NCI-H1436 (cell line): ENCODE measurements at regions not wholly inside any gene's neighbourhood (a gene's known extent, or its start where the extent isn't known, plus 50 kb on each side); places are given as distances from the start of the nearest gene placed in this dataset.
A peak's percentile ranks its signal among the peaks of the same experiment; 100 is the strongest.

Experiments
- DNase-seq: peaks from one replicate; lab custom pipeline; 2025; lab: John Stamatoyannopoulos, UW

DNA sequence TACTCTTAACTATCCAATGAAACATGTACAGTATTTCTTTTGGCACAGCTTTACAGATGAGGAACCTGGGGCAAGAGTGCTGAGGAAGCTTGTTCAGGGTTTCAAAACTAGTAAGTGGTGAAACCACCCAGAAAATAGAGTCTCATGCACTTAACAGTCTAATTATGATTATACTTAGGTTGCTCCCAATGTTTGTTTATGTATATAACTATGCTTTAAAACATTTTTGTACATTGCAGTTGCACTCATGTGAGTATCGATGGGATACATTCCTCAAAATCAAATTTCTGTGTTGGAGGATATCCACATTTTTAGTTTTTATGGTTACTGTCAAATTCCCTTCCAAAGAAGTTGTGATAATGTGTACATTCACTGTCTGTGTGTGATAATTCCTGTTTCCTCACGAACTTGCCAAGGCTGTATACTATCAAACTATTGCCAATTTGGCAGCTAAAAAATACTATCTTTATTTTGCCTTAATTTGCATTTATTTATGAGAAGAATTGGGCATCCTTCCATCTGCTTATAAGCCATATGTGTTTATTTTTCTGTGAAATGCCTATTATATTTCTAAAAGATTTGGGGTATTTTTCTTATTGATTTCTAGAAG, 143.9 kb upstream of the SSTR1 start:
- DNase-seq, result no peak

DNA sequence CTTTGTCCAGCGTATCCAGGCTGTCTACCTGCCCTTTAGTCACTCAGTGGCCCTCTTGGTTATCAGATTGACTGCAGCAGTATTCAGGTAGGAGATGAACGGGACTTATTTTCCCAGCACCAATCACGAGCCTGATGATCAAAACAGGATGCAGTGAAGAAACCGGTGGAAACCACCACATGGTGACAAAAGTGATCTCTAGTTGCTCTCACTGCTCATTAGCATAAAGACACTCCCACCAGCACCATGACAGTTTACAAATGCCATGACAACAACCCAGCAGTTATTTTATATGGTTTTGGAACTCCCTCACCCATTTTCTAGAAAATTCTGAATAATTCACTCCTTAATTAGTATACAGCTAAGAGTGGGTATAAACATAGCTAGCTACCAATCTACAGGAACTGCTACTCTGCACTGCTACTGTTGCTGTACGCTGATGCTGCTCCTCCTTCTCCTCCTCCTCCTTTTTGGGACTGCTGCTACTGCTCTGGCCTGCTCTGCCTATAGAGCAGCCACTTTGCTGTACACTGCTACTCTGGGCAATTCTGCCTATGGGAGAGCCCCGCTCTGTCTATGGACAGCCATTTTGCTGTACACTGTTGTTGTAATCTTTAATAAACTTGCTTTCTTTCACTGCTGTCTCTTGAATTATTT, 142.5 kb upstream of the SSTR1 start:
- no peak for DNase-seq

DNA sequence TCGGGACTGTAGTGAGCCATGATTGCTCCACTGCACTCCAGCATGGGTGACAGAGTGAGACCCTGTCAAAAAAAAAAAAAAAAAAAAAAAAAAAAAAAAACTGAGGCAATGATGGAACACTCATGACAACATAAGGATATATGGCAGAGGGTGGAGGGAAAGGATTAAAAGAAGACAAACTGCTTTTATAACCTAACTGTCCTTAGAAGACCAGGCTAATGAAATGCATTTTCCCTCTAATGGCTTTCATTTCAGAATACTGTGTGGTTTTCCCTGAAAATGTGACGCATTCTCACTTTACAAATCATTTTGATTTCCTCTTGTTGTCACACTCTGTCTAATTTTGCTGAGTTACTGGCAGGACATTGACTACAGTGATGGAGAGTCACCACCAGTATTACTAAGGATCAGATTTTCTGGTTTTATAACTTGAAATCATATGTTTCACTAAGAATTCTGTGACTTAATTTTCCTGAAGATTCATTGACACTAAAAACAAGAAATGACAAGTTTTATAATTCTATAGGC, 137.6 kb upstream of the SSTR1 start:
- DNase-seq, result no peak

DNA sequence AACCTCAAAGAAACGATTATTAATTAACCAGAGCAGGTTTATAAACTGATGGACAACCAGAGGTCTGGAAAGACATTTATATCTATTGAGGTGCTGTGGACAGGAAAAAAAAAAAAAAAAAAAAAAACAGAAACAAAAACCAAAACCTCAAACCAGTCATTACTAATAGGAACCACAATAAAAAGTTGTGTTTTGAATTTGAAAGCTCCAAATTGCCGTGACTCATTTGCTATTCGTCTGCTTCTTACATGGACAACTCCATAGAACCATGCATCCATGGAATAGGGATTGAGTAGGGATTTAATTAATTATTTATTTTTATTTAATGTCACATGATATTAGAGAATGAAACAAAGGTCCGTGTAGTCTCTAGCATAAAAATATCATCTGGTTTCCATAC, 134.1 kb upstream of the SSTR1 start:
- DNase-seq, result no peak

DNA sequence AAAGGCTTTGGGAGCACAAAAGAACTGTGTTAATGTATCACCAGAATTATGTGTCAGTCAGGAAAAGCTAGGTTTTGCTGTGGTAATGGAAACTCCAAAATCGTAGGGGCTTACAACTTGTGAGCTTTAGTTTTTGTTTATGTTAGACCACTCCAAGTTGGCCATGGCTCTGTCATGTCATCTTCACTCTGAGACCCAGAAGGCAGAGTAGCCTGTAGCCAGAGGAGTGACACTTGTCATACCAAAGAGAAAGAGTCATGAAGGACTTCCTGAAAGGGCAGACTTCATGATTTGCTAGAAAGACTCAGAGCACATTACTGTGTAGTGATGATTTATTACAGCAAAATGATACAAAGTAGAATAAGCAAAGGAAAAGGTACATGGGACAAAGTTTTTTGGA, 133.6 kb upstream of the SSTR1 start:
- no peak for DNase-seq

DNA sequence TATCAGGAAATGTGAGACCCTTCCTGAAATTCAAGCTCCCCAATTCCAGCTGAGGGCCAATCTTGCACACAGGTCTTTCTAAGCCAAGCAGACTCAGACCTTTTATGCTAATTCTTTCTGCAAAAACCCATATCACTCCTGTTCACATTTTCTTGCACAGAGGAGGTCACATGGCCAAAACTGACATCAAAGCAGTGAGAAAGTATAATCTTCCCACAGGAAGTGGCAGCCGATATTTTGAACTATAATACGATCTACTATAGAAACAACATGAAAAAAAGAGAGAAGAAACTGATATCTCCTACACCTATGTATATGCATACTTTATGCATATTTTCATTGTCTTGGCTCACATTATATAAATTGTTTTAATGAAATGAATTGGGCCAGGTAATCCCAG, 132.9 kb upstream of the SSTR1 start:
- no peak for DNase-seq

DNA sequence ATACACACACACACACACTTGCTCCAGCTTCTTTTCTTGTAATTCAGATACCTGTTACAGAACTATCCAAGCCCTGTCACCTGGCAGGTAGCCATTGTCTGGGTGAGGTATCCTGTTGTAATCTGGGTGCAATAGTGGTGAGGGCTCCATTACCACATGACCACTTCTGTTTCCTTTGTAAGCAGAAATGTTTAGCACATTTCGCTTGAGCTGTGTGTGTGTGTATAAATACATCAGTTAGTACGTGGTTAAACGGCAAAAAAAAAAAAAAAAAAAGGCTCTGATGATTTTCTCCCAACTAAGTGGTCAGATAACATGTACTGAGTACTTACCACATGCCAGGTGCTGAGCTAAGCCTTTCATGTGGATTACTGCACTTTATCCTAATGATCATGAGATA, 129.3 kb upstream of the SSTR1 start:
- DNase-seq, result no peak

DNA sequence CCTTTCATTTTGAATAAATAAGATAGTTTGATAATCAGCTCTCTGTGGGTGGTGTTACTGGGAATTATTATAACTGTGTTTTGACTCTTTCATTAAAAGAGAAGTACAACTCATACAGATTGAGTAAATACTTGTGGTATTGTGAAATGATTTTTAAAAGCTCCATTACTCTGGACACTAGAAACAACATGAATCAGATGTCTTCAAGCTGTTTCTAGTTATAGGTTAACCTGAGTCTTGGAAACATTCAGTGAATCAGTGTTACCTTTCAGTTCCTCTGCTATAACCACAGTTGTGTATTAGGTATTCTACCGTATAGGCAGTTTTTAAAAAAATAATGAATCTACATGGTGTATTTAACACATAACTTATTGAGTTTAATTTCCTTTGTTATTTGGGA, 128.4 kb upstream of the SSTR1 start:
- DNase-seq, result no peak

DNA sequence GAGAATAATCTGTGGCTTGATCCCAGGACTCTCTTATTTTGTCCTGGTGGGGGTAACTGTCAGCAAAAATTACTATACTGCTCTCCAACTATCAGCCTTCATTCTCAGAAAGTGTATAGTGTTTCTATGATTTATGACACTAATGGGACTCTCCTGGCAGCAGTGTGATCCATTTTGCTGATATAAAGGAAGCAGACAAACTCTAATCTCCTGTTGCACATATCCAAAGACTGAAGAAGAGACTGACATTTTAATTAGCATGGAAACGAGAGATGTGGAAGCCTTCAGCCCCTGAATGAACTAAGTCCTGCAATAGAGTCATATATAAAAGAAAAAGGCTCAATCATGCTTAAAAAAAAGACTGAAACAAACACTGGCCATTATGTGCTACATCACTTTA, 127.8 kb upstream of the SSTR1 start:
- DNase-seq, result no peak

DNA sequence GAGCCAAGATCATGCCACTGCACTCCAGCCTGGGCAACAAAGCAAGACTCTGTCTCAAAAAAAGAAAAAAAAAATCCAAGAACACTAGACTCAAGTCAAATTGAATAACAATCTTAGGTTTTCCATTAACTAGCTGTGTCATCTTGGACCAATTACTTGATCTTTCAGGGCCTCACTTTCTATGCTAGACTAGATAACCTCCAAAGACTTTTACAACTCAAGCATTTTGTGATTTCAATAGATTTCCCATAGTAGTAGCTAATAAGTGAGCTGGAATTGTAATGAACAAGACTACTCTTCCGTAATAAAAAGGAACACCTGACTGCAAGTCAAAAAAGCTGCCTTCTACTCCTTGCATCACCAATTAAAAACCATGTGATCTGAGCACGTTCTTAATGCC, 127.0 kb upstream of the SSTR1 start:
- no peak for DNase-seq

DNA sequence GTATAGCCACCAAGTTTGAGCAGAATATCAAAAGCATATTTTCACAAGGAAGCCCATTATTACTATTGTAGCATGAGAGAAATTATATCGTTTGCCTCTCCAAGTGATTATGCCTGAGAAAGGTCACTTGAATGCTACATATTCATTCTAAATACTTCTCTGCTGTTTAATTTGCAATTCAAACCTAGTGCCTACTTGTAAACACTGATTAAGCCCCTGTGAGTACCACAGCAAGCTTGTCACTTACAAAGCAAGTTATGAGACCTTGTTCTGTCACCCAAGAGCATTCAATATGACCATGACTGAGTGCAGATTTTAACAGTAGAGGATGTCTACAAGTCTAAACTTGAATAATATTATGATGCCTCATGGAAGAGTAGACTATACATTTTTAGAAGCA, 124.7 kb upstream of the SSTR1 start:
- peak; percentile 24 for DNase-seq

DNA sequence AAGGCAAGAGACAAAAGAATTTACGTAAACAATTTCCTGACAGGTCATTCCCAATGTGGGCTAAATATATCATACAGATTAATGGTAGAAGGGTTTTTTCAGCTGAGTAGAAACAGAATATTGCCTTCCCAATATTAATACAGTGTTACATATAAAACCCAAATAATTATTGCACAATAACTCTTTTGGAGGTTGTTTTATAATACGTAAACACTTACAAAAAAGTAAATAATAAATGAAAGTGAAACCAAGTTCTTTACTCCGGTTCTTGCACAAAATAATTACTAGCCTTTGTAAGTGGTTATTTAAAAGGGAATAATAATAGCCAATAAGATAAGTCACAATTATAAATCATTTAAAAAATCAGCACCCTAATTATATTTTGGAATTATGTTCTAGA, 118.6 kb upstream of the SSTR1 start:
- DNase-seq, result no peak

DNA sequence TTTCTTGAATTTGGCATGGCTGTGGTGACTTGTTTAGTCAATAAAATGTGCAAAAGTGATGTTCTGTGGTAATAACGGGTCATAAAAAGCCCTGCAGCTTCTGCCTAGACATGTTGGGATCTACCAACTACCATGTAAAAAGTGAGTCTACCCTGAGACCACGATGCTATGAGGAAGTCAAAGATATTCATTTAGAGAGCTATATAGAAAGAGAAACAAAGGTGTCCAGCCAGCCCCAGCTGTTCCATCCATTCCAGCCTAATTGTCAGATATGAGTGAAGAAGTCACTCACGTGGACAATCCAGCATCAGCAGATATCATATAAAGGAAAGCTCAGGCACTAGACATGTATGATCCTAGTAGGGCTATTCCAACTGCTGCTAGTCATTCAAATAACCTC, 117.2 kb upstream of the SSTR1 start:
- DNase-seq, result no peak

DNA sequence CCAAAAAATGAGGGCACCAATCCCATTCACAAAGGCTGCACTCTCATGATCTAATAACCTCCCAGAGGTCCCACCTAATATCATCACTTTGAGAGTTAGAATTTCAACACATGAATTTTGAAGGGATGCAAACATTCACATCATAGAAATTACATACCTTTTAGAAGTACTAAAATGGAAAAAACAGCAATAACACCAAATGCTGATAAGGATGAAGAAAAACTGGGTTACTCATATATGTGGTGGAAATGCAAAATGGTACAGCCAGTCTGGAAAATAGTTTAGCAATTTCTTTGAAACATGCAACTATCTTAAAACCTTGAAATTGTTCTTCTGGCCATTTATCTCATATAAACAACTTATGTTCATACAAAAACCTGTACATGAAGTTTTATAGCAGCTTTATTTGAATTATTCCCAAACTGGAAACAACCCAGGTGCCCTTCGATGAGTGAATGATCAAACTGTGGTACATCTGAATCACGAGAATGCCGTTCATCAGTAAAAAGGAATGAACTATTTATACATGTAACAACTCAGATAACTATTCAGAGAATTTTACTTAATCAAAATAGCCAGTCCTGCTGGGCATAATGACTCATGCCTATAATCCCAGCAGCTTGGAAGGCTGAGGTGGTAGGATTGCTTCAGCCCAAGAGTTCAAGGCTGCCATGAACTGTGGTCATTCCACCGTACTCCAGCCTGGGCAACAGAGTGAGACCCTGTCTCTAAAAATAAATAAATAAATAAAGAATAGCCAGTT, 109.4 kb upstream of the SSTR1 start:
- DNase-seq, result no peak

DNA sequence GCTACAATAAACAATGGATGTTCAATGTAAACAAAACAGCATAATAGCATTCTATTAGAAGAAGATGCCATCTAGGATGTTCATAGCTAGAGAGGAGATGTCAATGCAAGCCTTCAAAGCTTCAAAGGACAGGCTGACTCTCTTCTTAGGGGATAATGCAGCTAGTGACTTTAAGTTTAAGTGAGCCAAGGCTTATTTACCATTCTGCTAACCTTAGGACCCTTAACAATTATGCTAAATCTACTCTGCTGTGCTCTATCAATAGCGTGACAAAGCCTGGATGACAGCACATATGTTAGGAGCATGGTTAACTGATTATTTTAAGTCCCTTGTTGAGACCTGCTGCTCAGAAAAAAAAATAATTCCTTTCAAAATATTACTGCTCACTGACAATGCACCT, 106.0 kb upstream of the SSTR1 start:
- DNase-seq, result no peak

DNA sequence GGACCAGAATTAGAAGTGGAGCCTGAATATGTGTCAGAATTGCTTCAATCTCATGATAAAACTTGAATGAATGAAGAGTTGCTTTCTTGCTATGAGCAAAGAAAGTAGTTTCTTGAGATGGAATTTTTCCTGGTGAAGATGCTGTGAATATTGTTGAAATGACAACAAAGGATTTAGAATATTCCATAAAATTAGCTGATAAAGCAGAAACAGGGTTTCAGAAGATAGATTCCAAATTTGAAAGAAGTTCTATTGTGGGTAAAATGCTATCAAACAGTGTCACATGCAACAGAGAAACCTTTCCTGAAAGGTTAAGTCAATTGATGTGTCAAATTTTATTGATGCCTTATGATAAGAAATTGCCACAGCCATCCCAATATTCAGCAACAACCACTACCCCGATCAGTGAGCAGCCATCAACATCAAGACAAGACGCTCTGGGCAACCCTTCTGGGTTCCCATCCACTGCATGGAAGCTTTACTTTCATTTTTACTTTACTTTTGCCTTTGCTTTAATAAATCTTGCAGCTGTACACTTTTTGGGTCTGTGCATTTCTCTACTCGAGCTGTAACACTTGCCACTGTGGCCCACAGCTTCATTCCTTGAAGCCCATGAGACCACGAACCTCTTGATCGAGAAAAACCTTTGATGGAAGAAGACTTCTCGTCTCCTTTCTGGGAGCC, 104.0 kb upstream of the SSTR1 start:
- no peak for DNase-seq

DNA sequence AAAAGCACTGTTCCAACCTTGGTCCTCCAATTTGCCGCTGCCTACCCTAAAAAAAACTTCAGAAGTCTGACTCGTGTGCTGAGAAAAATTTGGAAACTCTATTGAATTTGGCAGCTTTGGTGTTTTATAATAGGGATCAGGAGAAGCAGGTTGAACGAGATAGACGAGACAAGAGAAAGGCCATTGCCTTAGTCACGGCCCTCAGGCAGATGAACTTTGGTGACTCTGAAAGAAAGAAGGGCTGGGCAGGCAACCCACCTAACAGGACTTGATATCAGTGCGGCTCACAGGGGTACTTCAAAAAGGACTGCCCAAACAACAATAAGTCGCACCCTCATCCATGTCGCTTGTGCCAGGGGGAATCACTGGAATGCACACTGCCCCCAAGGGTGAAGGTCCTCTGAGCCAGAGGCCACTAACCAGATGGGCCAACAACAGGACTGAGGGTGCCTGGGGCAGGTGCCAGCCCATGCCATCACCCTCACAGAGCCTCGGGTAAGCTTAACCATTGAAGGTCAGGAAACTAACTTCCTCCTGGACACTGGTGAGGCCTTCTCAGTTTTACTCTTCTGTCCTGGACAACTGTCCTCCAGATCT, 102.5 kb upstream of the SSTR1 start:
- no peak for DNase-seq

DNA sequence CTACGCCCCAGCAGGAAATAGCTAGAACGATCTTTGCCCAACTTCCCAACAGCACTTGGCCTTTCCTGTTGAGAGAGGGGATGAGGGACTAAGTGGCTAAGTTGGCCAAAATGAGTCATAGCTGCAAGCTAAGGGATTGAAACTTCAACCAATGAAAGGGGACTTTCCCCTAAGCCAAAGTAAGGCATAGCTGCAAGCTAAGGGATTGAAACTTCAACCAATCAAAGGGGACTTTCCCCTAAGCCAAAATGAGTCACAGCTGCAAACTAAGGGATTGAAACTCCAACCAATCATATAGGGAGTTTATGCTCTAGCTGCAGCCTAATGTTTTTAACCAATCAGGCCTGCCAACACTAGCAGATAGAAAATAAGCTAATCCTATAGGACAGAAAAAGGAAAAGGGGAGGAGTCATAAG, 100.5 kb upstream of the SSTR1 start:
- no peak for DNase-seq

DNA sequence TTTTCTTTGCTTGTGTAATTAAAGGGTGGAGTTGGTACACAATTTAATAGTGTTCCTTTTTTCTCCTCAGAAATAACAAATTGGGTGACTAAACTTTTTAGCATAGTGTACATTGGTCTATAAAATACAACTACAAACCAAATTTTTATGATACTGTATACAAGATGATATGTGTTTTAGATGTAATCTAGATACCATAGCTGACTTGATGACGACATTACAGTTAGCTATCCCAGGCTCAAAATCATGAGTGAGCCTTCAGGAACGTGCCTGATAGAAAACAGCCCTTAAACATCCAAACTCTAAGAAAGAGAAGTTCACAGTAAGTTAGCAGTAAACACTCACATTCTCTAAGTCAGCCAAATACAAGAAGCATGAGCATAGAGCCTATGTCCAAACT, 99.0 kb upstream of the SSTR1 start:
- no peak for DNase-seq

DNA sequence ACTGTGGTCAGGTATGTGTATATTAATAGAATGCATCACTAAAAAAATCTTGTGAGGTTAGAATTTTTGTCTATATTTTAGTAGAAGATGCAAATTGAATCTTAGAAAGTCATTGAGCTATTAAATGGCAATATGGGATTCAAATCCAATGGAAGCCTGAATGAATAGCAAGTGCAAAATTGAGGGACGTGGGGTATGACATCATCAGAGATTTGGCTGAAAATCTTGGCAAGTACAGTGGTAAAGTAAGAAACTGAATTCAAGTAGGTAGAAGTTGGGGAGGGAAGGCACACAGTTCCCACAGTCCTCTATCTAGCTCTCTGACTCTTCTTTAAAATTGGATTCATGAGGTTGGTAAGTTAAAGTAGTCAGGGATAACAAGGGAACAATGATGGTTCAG, 97.4 kb upstream of the SSTR1 start:
- DNase-seq, result no peak

DNA sequence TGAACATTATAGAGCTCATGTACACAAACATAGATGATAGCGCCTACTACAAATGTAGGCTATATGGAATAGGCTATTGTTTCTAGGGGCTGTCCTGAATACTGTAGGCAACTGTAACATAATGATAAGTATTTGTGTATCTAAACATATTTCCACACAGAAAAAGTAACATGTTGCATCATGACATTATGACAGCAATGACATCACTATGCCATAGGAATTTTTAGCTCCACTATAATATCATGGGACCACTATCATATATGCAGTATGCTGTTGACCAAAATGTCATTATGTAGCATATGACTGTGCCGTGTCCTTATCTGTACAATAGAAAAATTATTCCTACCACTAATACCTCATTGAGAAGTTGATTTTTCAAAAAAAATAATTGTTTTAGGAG, 96.7 kb upstream of the SSTR1 start:
- no peak for DNase-seq

DNA sequence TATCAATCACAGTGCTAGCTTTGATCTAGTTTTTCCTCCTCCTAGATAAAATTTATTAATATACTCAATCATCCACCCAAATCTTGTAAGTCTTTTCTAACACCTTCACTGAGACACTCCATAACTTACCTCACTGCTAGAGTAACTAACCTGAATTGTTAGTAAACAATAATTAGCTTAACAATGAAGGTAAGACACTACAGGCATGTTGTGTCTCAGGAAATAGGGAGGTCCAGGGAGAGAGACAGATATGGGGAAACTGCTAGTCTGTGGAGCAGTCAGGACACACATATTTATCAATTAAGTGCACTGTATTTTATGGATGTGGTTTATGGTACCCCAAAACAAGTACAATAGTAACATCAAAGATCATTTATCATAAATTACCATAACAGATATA, 94.2 kb upstream of the SSTR1 start:
- no peak for DNase-seq
